Left cardiac atrium (tissue), 4 donors: ENCODE measurements at regions not wholly inside any gene's neighbourhood (a gene's known extent, or its start where the extent isn't known, plus 50 kb on each side); places are given as distances from the start of the nearest gene placed in this dataset.
"Not testable (repeated sequence)": the region's sequence is repeated elsewhere in the genome, so short reads cannot be mapped to it uniquely, and the experiment has no call there.

Experiments
- ATAC-seq, 2 donors: fragments of 200-7000 bp; cut with Tn5 transposase; one replicate each; pipeline ENCODE4 v1.9.1; 2020; ENCODE audit warnings: mild to moderate bottlenecking in 2 of 2, moderate library complexity in 2 of 2
- DNase-seq: peaks from one replicate; pipeline ENCODE4 v3.0.0-alpha.2; 2020
- intact Hi-C, 2 donors: fragments of 100-400 bp; cut with DNase I; formaldehyde crosslinking; loops; one replicate each; pipeline versions ENCODE4 v1.14.1 to v1.15.1; 2022 to 2023
- donor health status: DM: no; HTN: yes; CAD: no.
- donor health status: DM: no; HTN: yes; CAD: no; lungs with severe emphysema.
- donor health status: DM: yes; HTN: yes; CAD: no.
- donor health status: Dilated cardiomyopathy.

DNA sequence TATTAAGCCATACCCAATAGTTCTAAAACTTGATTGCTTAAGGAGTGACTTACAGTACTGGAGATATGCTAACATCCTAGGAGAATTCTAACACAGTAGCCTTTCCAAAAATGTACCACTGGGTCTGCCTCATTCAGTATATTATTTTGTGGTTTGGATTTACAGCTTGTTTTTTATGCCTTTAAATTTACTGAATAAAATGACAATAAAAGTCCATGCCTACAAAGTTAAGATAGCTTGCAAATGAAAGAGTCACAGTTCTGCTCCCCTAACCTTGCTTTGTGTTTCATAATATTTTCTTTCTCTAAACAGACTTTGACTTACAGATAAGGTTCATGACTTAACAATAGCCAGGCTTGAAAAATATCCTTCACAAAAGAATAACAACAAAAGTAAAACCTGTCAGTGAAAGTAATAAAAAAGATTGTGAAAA lies 951.1 kb upstream of the NUDT12 start:
- intact Hi-C loops: no loop called here
- DNase-seq (no peak), ATAC-seq (no peak)

GRCh38 chr5:104513121-104513602 lies 950.6 kb upstream of the NUDT12 start:
- DNase-seq: no peak
- ATAC-seq: peak in 1 of 2 donors; percentile 90
- intact Hi-C loops: no loop called here

- intact Hi-C loops: no loop called here
- ATAC-seq (peak in 1 of 2 donors; percentile 67), DNase-seq (no peak)
These were observed 949.7 kb upstream of the NUDT12 start for GRCh38 chr5:104512063-104512825.

- DNase-seq (no peak), ATAC-seq (no peak)
- intact Hi-C loops: no loop called here
These were observed 935.7 kb upstream of the NUDT12 start for GRCh38 chr5:104498281-104498680.

GRCh38 chr5:104494083-104494482 lies 931.5 kb upstream of the NUDT12 start:
- intact Hi-C loops: no loop called here
- ATAC-seq (no peak), DNase-seq (no peak)

- ATAC-seq: no peak
- intact Hi-C loops: no loop called here
- no peak for DNase-seq
These were observed 910.2 kb upstream of the NUDT12 start for GRCh38 chr5:104472811-104473210.

DNA sequence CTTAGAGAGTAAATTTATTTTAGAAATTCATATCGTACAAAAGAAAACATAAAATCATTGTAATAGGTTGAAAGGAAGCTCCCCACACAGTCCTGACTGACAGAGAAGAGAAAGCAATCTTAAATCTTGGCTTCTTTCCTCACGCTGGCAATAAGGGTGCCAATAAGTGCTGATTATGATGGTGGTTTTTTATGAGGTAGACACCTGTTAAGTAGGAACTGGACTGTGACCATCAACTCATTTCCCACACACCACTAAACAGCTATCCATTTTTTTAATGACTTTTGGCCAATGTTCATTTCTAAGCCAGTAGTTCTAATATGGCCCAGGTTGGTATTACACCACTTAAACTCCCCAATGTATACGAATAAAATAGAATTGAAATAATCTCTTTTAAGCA lies 893.5 kb upstream of the NUDT12 start:
- ATAC-seq (no peak), DNase-seq (no peak)
- intact Hi-C loops: no loop called here

GRCh38 chr5:104452550-104452949 lies 890.0 kb upstream of the NUDT12 start:
- ATAC-seq (no peak), DNase-seq (no peak)
- intact Hi-C loops: no loop called here

DNA sequence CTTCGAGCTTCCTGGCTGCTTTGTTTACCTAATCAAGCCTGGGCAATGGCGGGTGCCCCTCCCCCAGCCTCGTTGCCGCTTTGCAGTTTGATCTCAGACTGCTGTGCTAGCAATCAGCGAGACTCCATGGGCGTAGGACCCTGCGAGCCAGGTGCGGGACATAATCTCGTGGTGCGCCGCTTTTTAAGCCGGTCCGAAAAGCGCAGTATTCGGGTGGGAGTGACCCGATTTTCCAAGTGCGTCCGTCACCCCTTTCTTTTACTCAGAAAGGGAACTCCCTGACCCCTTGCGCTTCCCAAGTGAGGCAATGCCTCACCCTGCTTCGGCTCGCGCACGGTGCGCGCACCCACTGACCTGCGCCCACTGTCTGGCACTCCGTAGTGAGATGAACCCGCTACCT lies 889.3 kb upstream of the NUDT12 start:
- intact Hi-C loops, DNase-seq, ATAC-seq: not testable (repeated sequence)

- intact Hi-C loops: no loop called here
- ATAC-seq: no peak
These were observed 882.1 kb upstream of the NUDT12 start for GRCh38 chr5:104444656-104445055.

GRCh38 chr5:104443706-104444105 lies 881.1 kb upstream of the NUDT12 start:
- intact Hi-C loops: no loop called here
- ATAC-seq (no peak), DNase-seq (no peak)

More at GRCh38 chr5:104444656-104445055, 882.1 kb upstream of the NUDT12 start:
- no peak for DNase-seq

DNA sequence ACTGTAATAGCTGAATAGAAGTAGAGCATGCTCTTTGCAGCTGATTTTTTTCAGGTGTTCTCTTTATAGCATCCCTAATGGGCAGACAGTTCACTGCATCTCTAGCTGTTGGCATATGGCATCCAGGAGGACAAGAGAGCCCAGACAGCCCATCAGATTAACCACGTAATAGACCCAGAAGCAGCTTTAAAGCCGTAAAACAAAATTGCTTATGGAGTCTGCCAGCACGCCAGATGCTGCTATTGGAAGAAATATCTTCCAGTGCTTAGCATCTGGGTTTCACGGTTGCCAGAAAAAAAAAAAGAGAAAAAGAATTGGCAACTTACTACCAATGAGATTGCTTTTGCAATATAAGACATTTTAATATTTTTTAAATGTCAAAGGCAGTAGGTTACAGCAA lies 869.4 kb upstream of the NUDT12 start:
- intact Hi-C loops: no loop called here
- DNase-seq (no peak), ATAC-seq (no peak)

- intact Hi-C loops: no loop called here
- ATAC-seq: no peak
- no peak for DNase-seq
These were observed 868.5 kb upstream of the NUDT12 start for GRCh38 chr5:104431002-104431620.

GRCh38 chr5:104429911-104430310 lies 867.3 kb upstream of the NUDT12 start:
- no peak for DNase-seq
- ATAC-seq: no peak
- intact Hi-C loops: no loop called here

DNA sequence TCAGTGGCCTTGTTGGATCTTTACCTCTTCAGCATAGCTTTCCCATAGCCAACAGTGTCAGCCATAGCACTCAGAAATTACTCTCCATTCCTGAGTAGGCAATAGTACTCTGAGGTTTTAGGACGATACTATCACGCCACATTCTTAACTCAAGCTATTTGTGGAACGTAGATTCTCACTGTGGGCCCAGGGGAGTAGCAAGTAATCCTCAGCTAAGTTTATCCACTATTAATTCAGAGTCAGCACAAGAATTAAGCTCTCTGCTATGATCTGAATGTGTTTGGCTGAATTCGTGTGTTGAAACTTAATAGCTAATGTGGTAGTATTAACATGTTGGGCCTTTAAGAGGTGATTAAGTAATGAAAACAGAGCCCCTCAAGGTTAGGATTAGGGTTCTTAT lies 858.8 kb upstream of the NUDT12 start:
- no peak for DNase-seq
- ATAC-seq: no peak
- intact Hi-C loops: no loop called here

DNA sequence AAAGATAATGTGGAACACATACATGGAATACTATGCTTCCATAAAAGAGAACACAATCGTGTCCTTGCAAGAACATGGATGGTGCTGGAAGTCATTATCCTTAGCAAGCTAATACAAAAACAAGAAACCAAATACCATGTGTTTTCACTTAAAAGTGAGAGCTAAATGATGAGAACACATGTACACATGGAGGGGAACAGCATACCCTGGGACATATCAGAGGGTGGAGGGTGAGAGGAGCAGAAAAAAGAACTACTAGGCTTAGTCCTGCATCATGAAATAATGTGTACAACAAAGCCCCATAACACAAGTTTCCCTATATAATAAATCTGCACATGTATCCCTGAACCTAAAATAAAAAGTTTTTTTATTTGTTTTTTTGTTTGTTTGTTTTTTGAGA lies 855.5 kb upstream of the NUDT12 start:
- intact Hi-C loops: no loop called here
- no peak for ATAC-seq
- DNase-seq: no peak

GRCh38 chr5:104412649-104413240 lies 850.2 kb upstream of the NUDT12 start:
- no peak for DNase-seq
- intact Hi-C loops: no loop called here
- no peak for ATAC-seq

DNA sequence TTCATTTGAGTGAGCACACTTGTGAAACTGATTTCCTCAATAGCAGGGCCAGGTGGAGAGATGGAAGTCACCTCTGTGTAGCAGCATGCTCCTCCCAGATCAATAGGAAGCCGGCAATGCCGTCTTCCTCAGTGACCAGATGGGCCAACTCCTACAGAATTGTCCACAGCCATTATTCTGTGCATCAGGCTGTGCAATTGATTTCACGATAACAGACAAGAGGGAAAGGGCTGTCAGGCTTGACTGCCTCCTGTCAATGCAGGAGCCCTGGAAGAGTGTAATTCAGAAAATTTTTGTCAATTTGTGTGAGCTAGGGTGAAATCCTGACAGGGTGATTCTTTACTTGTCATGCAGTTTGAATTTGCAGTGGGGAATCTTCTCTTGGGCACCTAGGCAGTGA lies 838.4 kb upstream of the NUDT12 start:
- DNase-seq: no peak
- intact Hi-C loops: no loop called here
- no peak for ATAC-seq

DNA sequence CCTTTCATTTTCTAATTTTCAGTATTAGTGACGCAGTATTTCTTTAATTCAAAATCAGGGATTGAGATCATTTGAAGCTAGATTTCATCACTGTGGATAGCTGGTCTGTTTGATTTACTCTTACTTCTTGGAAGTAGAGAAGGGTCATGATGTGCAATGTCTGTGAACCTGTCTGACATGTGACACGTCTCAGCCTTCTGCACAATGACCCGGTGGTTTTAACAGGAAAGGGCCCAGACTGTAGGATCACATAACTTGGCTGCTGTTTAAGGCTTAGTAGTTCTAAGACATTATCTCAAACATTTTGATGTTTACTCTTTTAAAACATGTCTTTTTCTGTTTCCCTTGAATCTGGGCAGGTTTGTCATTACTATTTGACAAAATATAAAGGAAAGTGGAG lies 823.3 kb upstream of the NUDT12 start:
- ATAC-seq: no peak

GRCh38 chr5:104375345-104375744 lies 812.8 kb upstream of the NUDT12 start:
- DNase-seq (no peak), ATAC-seq (no peak)
- intact Hi-C loops: no loop called here

More for the DNA sequence above, 823.3 kb upstream of the NUDT12 start:
- intact Hi-C loops: no loop called here
- DNase-seq: no peak
